SK-N-SH (cell line): ENCODE measurements at regions not wholly inside any gene's neighbourhood (a gene's known extent, or its start where the extent isn't known, plus 50 kb on each side); places are given as distances from the start of the nearest gene placed in this dataset.

Experiments used
- CTCF ChIA-PET: fragments of 300-600, 350-600 bp; formaldehyde crosslinking; extraction: SDS; loops from one replicate; lab custom pipeline; 2021; lab: Yijun Ruan, JAX
- POLR2A ChIA-PET: fragments of 350-600 bp; sonication (Branson Sonifier 250); formaldehyde crosslinking; extraction: SDS; loops from one replicate; lab custom pipeline; 2020; ENCODE audit warnings: antibody characterized with exemption, inconsistent platforms; lab: Yijun Ruan, JAX
- DNase-seq: peaks from one replicate; pipeline ENCODE4 v3.0.0; 2012
- H2AFZ ChIP-seq: fragments of 200-600 bp; sonication (generic); 2 replicates; pipeline ENCODE4 v1.8.1; 2016; ENCODE audit warnings: antibody characterized with exemption, mild to moderate bottlenecking, low read depth
- H3F3A ChIP-seq: fragments of 200-600 bp; sonication (generic); replicated peaks from 2 replicates; pipeline ENCODE3; 2016; ENCODE audit warnings: antibody characterized with exemption, mild to moderate bottlenecking; ENCODE audit not compliant: insufficient read depth
- H3K27ac ChIP-seq, 2 experiments: fragments of 200-500 bp in 1 of 2; fragments of 200-600 bp in 1 of 2; sonication (Bioruptor generic) in 1 of 2; sonication (generic), shearing (Covaris generic) in 1 of 2; 2 replicates each; pipeline versions ENCODE4 v1.5.1 to v1.6.1; 2014 to 2016; ENCODE audit warnings: low read depth in 2 of 2, inconsistent platforms in 1 of 2, low read length in 1 of 2, mild to moderate bottlenecking in 1 of 2, mixed read lengths in 1 of 2
- H3K27me3 ChIP-seq: fragments of 200-600 bp; sonication (generic), shearing (Covaris generic); 2 replicates; pipeline ENCODE4 v1.6.1; 2016; ENCODE audit warnings: mixed run types; ENCODE audit not compliant: insufficient read depth
- H3K36me3 ChIP-seq, 2 experiments: fragments of 200-500 bp in 1 of 2; fragments of 200-600 bp in 1 of 2; sonication (Bioruptor generic) in 1 of 2; sonication (generic) in 1 of 2; replicated peaks in 1 of 2; 2 replicates each; pipeline versions ENCODE3 to v1.5.1; 2014 to 2016; ENCODE audit warnings: low read length in 1 of 2, mild to moderate bottlenecking in 1 of 2; ENCODE audit not compliant: insufficient read depth in 2 of 2, control insufficient read depth in 1 of 2
- H3K4me1 ChIP-seq, 2 experiments: fragments of 200-500 bp in 1 of 2; fragments of 200-600 bp in 1 of 2; sonication (Bioruptor generic) in 1 of 2; sonication (generic), shearing (Covaris generic) in 1 of 2; 2 replicates each; pipeline versions ENCODE4 v1.5.1 to v1.6.1; 2014 to 2016; ENCODE audit warnings: low read depth in 1 of 2, low read length in 1 of 2, mixed run types in 1 of 2; ENCODE audit not compliant: insufficient read depth in 2 of 2, control insufficient read depth in 1 of 2
- H3K4me2 ChIP-seq: fragments of 200-600 bp; sonication (generic), shearing (Covaris generic); 2 replicates; pipeline ENCODE4 v1.6.1; 2017; ENCODE audit warnings: mixed run types
- H3K4me3 ChIP-seq, 2 experiments: fragments of 200-500 bp in 1 of 2; fragments of 200-600 bp in 1 of 2; sonication (Bioruptor generic) in 1 of 2; sonication (generic), shearing (Covaris generic) in 1 of 2; 2 replicates each; pipeline versions ENCODE4 v1.5.1 to v1.8.1; 2014 to 2016; ENCODE audit warnings: low read depth in 2 of 2, inconsistent platforms in 1 of 2, low read length in 1 of 2, mild to moderate bottlenecking in 1 of 2, mixed read lengths in 1 of 2, moderate library complexity in 1 of 2
- H3K79me2 ChIP-seq: fragments of 200-600 bp; sonication (generic); 2 replicates; pipeline ENCODE4 v1.8.1; 2017; ENCODE audit warnings: mild to moderate bottlenecking; ENCODE audit not compliant: insufficient read depth
- H3K9ac ChIP-seq: fragments of 200-600 bp; sonication (generic); 2 replicates; pipeline ENCODE4 v1.6.1; 2017; ENCODE audit warnings: mixed run types
- H3K9me2 ChIP-seq: fragments of 200-600 bp; sonication (generic); 2 replicates; pipeline ENCODE4 v1.6.1; 2017; ENCODE audit warnings: mixed run types
- H3K9me3 ChIP-seq: fragments of 200-600 bp; sonication (generic); 2 replicates; pipeline ENCODE4 v1.6.1; 2017; ENCODE audit warnings: mixed run types, mild to moderate bottlenecking, moderate library complexity
- H4K20me1 ChIP-seq: fragments of 200-600 bp; sonication (generic); 2 replicates; pipeline ENCODE4 v1.6.1; 2017; ENCODE audit warnings: mild to moderate bottlenecking, mixed run types; ENCODE audit not compliant: insufficient read depth
- CHD2 ChIP-seq: fragments of 150-350 bp; IDR thresholded peaks from 2 replicates; pipeline ENCODE4 v1.6.1; 2018; ENCODE audit warnings: low read length; ENCODE audit not compliant: partially characterized antibody
- FOSL2 ChIP-seq: IDR thresholded peaks from 2 replicates; pipeline ENCODE4 v1.4.0; 2012; ENCODE audit warnings: low read depth, mild to moderate bottlenecking, moderate library complexity, borderline replicate concordance
- JUND ChIP-seq: IDR thresholded peaks from 2 replicates; pipeline ENCODE4 v1.4.0; 2012
- MAX ChIP-seq: IDR thresholded peaks from 2 replicates; pipeline ENCODE4 v1.4.0; 2012; ENCODE audit warnings: low read depth
- MEF2A ChIP-seq: IDR thresholded peaks from 2 replicates; pipeline ENCODE4 v1.4.0; 2012; ENCODE audit warnings: low read depth, borderline replicate concordance
- MXI1 ChIP-seq: IDR thresholded peaks from 2 replicates; pipeline ENCODE4 v1.6.1; 2012; ENCODE audit warnings: mild to moderate bottlenecking, low read depth, low read length, improper control_type of control experiment
- NFIC ChIP-seq: IDR thresholded peaks from 2 replicates; pipeline ENCODE4 v1.4.0; 2012; ENCODE audit warnings: borderline replicate concordance
- NRF1 ChIP-seq: IDR thresholded peaks from 2 replicates; pipeline ENCODE4 v1.6.1; 2012; ENCODE audit warnings: low read depth, mild to moderate bottlenecking, low read length
- PBX3 ChIP-seq: IDR thresholded peaks from 2 replicates; pipeline ENCODE4; 2012
- POLR2AphosphoS5 ChIP-seq: IDR thresholded peaks from 2 replicates; pipeline ENCODE4 v1.6.1; 2012; ENCODE audit warnings: low read depth, low read length
- RAD21 ChIP-seq: IDR thresholded peaks from 2 replicates; pipeline ENCODE4 v1.6.1; 2012; ENCODE audit warnings: mild to moderate bottlenecking, low read length
- REST ChIP-seq: IDR thresholded peaks from 2 replicates; pipeline ENCODE4 v1.6.1; 2012; ENCODE audit warnings: mild to moderate bottlenecking, low read depth, low read length, moderate library complexity
- RFX5 ChIP-seq: IDR thresholded peaks from 2 replicates; pipeline ENCODE4 v1.6.1; 2012; ENCODE audit warnings: mild to moderate bottlenecking, improper control_type of control experiment, low read length
- RXRA ChIP-seq: IDR thresholded peaks from 2 replicates; pipeline ENCODE4 v1.4.0; 2012; ENCODE audit warnings: low read depth, mild to moderate bottlenecking, borderline replicate concordance
- SMC3 ChIP-seq: IDR thresholded peaks from 2 replicates; pipeline ENCODE4 v1.6.1; 2012; ENCODE audit warnings: low read depth, low read length, improper control_type of control experiment
- TCF12 ChIP-seq: IDR thresholded peaks from 2 replicates; pipeline ENCODE4 v1.4.0; 2012
- TEAD4 ChIP-seq: IDR thresholded peaks from 2 replicates; pipeline ENCODE4 v1.4.0; 2012; ENCODE audit warnings: mild to moderate bottlenecking, borderline replicate concordance; ENCODE audit not compliant: insufficient read depth
- USF1 ChIP-seq: IDR thresholded peaks from 2 replicates; pipeline ENCODE4 v1.4.0; 2012; ENCODE audit warnings: low read depth, borderline replicate concordance
- YY1 ChIP-seq: IDR thresholded peaks from 2 replicates; pipeline ENCODE4 v1.4.0; 2012; ENCODE audit warnings: low read depth, mild to moderate bottlenecking
- WGBS: methylation state at CpG from one replicate; pipeline ENCODE4 v1.1.6; 2017; ENCODE audit warnings: low lambda C conversion rate; 5-methylcytosine and 5-hydroxymethylcytosine counted together
- TF ChIP-seq, protein P1 (sequence below): fragments of 150-350 bp; IDR thresholded peaks from 2 replicates; pipeline ENCODE4 v1.6.1; 2016; ENCODE audit warnings: mild to moderate bottlenecking, low read depth, low read length

- no peaks in the 10 kb centered on the region for H3K36me3 ChIP-seq
- TF ChIP-seq MEF2A (no peak), FOSL2 (no peak), POLR2AphosphoS5 (no peak)
- TF ChIP-seq, protein P1, sequence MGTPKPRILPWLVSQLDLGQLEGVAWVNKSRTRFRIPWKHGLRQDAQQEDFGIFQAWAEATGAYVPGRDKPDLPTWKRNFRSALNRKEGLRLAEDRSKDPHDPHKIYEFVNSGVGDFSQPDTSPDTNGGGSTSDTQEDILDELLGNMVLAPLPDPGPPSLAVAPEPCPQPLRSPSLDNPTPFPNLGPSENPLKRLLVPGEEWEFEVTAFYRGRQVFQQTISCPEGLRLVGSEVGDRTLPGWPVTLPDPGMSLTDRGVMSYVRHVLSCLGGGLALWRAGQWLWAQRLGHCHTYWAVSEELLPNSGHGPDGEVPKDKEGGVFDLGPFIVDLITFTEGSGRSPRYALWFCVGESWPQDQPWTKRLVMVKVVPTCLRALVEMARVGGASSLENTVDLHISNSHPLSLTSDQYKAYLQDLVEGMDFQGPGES = no peak
- no peaks in the 10 kb centered on the region for H3K9me3 ChIP-seq
- H4K20me1 ChIP-seq = no peaks in the 10 kb centered on the region
- H3K9ac ChIP-seq = no peak overlapping the region
- no peak overlapping the region for H3K27ac ChIP-seq
- POLR2A ChIA-PET = no interaction called here
- H3K4me3 ChIP-seq = no peak overlapping the region
- CTCF ChIA-PET = interaction anchor here (1.3 kb wide), 1 partner anchor 9 kb away, joined by 3 read pairs; no protein-coding TSS in a partner anchor
- no peak overlapping the region for H2AFZ ChIP-seq
- H3K27me3 ChIP-seq = no peaks in the 10 kb centered on the region
- H3K4me2 ChIP-seq = no peak overlapping the region
- H3F3A ChIP-seq = no peaks in the 10 kb centered on the region
- H3K9me2 ChIP-seq = no peaks in the 10 kb centered on the region
- H3K4me1 ChIP-seq = no peaks in the 10 kb centered on the region
- no peaks in the 10 kb centered on the region for H3K79me2 ChIP-seq
- no peak for DNase-seq
These were observed 102.0 kb downstream of the CASP12 start for GRCh38 chr11:104796301-104796700.

GRCh38 chr11:104795501-104796213 is 102.6 kb downstream of the CASP12 start:
- no peak overlapping the region for H3K4me2 ChIP-seq
- no peak overlapping the region for H3K4me3 ChIP-seq
- no peaks in the 10 kb centered on the region for H3K36me3 ChIP-seq
- no peak overlapping the region for H3K27ac ChIP-seq
- no peaks in the 10 kb centered on the region for H3K9me2 ChIP-seq
- DNase-seq = no peak
- POLR2A ChIA-PET = no interaction called here
- no peaks in the 10 kb centered on the region for H3K9me3 ChIP-seq
- H4K20me1 ChIP-seq = no peaks in the 10 kb centered on the region
- no peaks in the 10 kb centered on the region for H3F3A ChIP-seq
- no peaks in the 10 kb centered on the region for H3K4me1 ChIP-seq
- no peaks in the 10 kb centered on the region for H3K79me2 ChIP-seq
- CTCF ChIA-PET = interaction anchor here (1.0 to 1.3 kb wide), 2 partner anchors 9 to 633 kb away, joined by 3 read pairs; no protein-coding TSS in a partner anchor
- H3K9ac ChIP-seq = no peak overlapping the region
- no peaks in the 10 kb centered on the region for H3K27me3 ChIP-seq
- H2AFZ ChIP-seq = no peak overlapping the region
- 66% methylated on average over 5 of the region's 5 CpGs for WGBS
- TF ChIP-seq CHD2 (no peak), RFX5 (no peak), NRF1 (no peak), PBX3 (no peak), TCF12 (no peak), RXRA (no peak), MAX (no peak), JUND (no peak), MXI1 (no peak), NFIC (no peak), POLR2AphosphoS5 (no peak), TEAD4 (no peak), REST (no peak), YY1 (no peak), USF1 (no peak), SMC3 (no peak), RAD21 (no peak)
- TF ChIP-seq, protein P1 = no peak
